Left ventricle myocardium inferior (tissue), 1 donor: ENCODE measurements at regions not wholly inside any gene's neighbourhood (a gene's known extent, or its start where the extent isn't known, plus 50 kb on each side); places are given as distances from the start of the nearest gene placed in this dataset.

Experiments used
- DNase-seq: peaks from one replicate; pipeline ENCODE4 v3.0.0-alpha.2; 2020
- H3K27ac ChIP-seq: fragments of 200-600 bp; replicated peaks from 2 replicates; pipeline ENCODE4 v1.8.0; 2021
- H3K27me3 ChIP-seq: fragments of 200-600 bp; 2 replicates; pipeline ENCODE4 v1.8.0; 2021; ENCODE audit warnings: low read depth
- H3K36me3 ChIP-seq: fragments of 200-600 bp; 2 replicates; pipeline ENCODE4 v1.8.0; 2021
- H3K4me1 ChIP-seq: fragments of 200-600 bp; 2 replicates; pipeline ENCODE4 v1.8.0; 2021
- H3K4me3 ChIP-seq: fragments of 200-600 bp; 2 replicates; pipeline ENCODE4 v1.8.0; 2021; ENCODE audit warnings: mild to moderate bottlenecking, moderate library complexity
- H3K9me3 ChIP-seq: fragments of 200-600 bp; replicated peaks from 2 replicates; pipeline ENCODE4 v1.8.0; 2021
- CTCF ChIP-seq: fragments of 200-600 bp; IDR thresholded peaks from 2 replicates; pipeline ENCODE4 v1.8.0; 2021; ENCODE audit warnings: antibody characterized with exemption, mild to moderate bottlenecking, borderline replicate concordance
- intact Hi-C: fragments of 100-400 bp; cut with micrococcal nuclease; formaldehyde crosslinking; loops from one replicate; pipeline ENCODE4 v1.11.0; 2022
- donor health status: DM: no; HTN: yes; CAD: no; lungs with severe emphysema.

DNA sequence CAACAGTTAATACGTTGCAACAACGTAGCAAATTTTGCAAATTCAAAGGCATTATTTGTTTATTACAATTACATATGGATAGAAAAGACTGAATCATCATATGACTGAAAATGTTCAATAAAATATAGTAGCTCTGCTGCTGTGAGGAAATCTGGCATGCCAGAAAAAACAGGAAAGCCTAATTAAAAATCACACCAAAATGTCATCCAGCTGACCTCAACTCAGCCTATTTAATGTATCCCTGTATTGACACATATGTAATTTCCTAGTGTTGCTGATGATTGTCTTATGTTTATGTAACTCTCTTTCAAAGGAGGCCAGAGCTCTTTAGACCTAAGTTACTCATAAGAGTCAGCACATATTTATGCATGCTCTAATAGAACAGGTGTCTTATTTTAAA is 495.0 kb downstream of the PCDH17 start:
- intact Hi-C loops, result no loop called here
- no peaks in the 10 kb centered on the region for H3K4me1 ChIP-seq
- peaks cover 31% of the 10 kb centered on the region for H3K9me3 ChIP-seq

GRCh38 chr13:58134012-58134411 is 502.5 kb downstream of the PCDH17 start:
- no peak overlapping the region for H3K27ac ChIP-seq
- peaks cover 38% of the 10 kb centered on the region for H3K9me3 ChIP-seq
- H3K36me3 ChIP-seq, result no peaks in the 10 kb centered on the region
- no peaks in the 10 kb centered on the region for H3K4me1 ChIP-seq
- DNase-seq, result no peak
- H3K27me3 ChIP-seq, result no peaks in the 10 kb centered on the region
- intact Hi-C loops, result no loop called here
- no peak for TF ChIP-seq CTCF
- no peak overlapping the region for H3K4me3 ChIP-seq

More for the DNA sequence above, 495.0 kb downstream of the PCDH17 start:
- Histone ChIP-seq H3K36me3 (no peaks in the 10 kb centered on the region), H3K27me3 (no peaks in the 10 kb centered on the region), H3K4me3 (no peak overlapping the region), H3K27ac (no peak overlapping the region)
- no peak for DNase-seq
- TF ChIP-seq CTCF, result no peak

- Histone ChIP-seq H3K27me3 (no peaks in the 10 kb centered on the region), H3K36me3 (no peaks in the 10 kb centered on the region), H3K4me1 (no peaks in the 10 kb centered on the region), H3K27ac (no peak overlapping the region), H3K4me3 (no peak overlapping the region), H3K9me3 (peaks cover 33% of the 10 kb centered on the region)
- no peak for TF ChIP-seq CTCF
- DNase-seq, result no peak
- intact Hi-C loops, result no loop called here
Measured at GRCh38 chr13:58134525-58134924, 503.0 kb downstream of the PCDH17 start.

DNA sequence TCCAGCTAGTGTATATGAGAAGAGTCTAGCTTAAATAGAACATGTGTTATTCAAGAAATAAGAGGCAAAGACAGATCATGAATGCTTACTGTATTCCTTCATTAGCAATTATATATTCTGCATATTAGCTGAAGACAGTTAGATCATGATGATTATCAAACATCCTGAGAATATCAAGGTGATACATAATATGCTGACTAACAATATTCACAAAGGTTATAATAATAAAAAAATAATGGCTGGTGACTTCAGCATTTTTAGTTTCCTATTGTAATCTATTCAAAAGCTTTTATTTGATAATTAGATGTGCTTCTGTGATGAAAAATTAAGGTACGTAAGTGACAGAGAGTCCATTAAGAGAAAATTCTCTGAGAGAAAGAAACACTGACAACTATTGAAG is 511.4 kb downstream of the PCDH17 start:
- intact Hi-C loops, result no loop called here
- no peak overlapping the region for H3K27ac ChIP-seq
- H3K36me3 ChIP-seq, result no peaks in the 10 kb centered on the region
- no peak for TF ChIP-seq CTCF
- H3K9me3 ChIP-seq, result no peaks in the 10 kb centered on the region
- H3K27me3 ChIP-seq, result no peaks in the 10 kb centered on the region
- no peak overlapping the region for H3K4me3 ChIP-seq
- no peak for DNase-seq
- H3K4me1 ChIP-seq, result no peaks in the 10 kb centered on the region

GRCh38 chr13:58144616-58145015 is 513.1 kb downstream of the PCDH17 start:
- TF ChIP-seq CTCF, result no peak

GRCh38 chr13:58151452-58151851 is 519.9 kb downstream of the PCDH17 start:
- Histone ChIP-seq H3K27me3 (no peaks in the 10 kb centered on the region), H3K36me3 (no peaks in the 10 kb centered on the region), H3K9me3 (no peaks in the 10 kb centered on the region), H3K27ac (no peak overlapping the region), H3K4me3 (no peak overlapping the region), H3K4me1 (no peaks in the 10 kb centered on the region)
- DNase-seq, result no peak
- intact Hi-C loops, result no loop called here
- no peak for TF ChIP-seq CTCF

More at GRCh38 chr13:58144616-58145015, 513.1 kb downstream of the PCDH17 start:
- Histone ChIP-seq H3K27ac (no peak overlapping the region), H3K36me3 (no peaks in the 10 kb centered on the region), H3K4me1 (no peaks in the 10 kb centered on the region), H3K9me3 (no peaks in the 10 kb centered on the region), H3K27me3 (no peaks in the 10 kb centered on the region), H3K4me3 (no peak overlapping the region)
- DNase-seq, result no peak
- intact Hi-C loops, result no loop called here
